HCT116 (cell line): ENCODE measurements at regions not wholly inside any gene's neighbourhood (a gene's known extent, or its start where the extent isn't known, plus 50 kb on each side); places are given as distances from the start of the nearest gene placed in this dataset.

Experiments used
- CEBPB ChIP-seq: IDR thresholded peaks from 2 replicates; pipeline ENCODE4 v1.6.1; 2012; ENCODE audit warnings: low read depth
- CTCF ChIP-seq, 3 experiments: fragments of 200-600 bp in 1 of 3; sonication (generic) in 1 of 3; IDR thresholded peaks in 2 of 3; conservative IDR thresholded peaks in 1 of 3; 2 replicates each; pipeline ENCODE4 v1.5.1; 2012 to 2017; ENCODE audit warnings: low read depth in 2 of 3, low read length in 2 of 3, antibody characterized with exemption in 1 of 3, borderline replicate concordance in 1 of 3, control low read depth in 1 of 3, mild to moderate bottlenecking in 1 of 3, mixed read lengths in 1 of 3, mixed run types in 1 of 3, moderate library complexity in 1 of 3; ENCODE audit not compliant: insufficient read depth in 1 of 3
- ELF1 ChIP-seq: IDR thresholded peaks from 2 replicates; pipeline ENCODE4 v1.6.1; 2012; ENCODE audit warnings: low read depth, borderline replicate concordance
- EZH2phosphoT487 ChIP-seq: fragments of 200-600 bp; IDR thresholded peaks from 2 replicates; pipeline ENCODE4 v1.6.1; 2018; ENCODE audit warnings: antibody characterized with exemption, borderline replicate concordance
- JUND ChIP-seq: IDR thresholded peaks from 2 replicates; pipeline ENCODE4 v1.6.1; 2012
- POLR2AphosphoS5 ChIP-seq: IDR thresholded peaks from 2 replicates; pipeline ENCODE4 v1.6.1; 2011; ENCODE audit warnings: mild to moderate bottlenecking, low read depth, low read length, moderate library complexity
- REST ChIP-seq: IDR thresholded peaks from 2 replicates; pipeline ENCODE4 v1.6.1; 2012; ENCODE audit warnings: low read depth
- SIN3A ChIP-seq: IDR thresholded peaks from 2 replicates; pipeline ENCODE4 v1.6.1; 2012; ENCODE audit warnings: low read depth
- TCF7L2 ChIP-seq: IDR thresholded peaks from 2 replicates; pipeline ENCODE4 v1.7.0; 2011; ENCODE audit warnings: borderline replicate concordance, inconsistent platforms; ENCODE audit not compliant: insufficient read depth, insufficient read length; ENCODE audit errors: extremely low read depth
- YY1 ChIP-seq: IDR thresholded peaks from 2 replicates; pipeline ENCODE4 v1.6.1; 2011; ENCODE audit warnings: low read length, low read depth, moderate library complexity, mild to moderate bottlenecking; ENCODE audit not compliant: insufficient replicate concordance; ENCODE audit errors: extremely low read depth
- TF ChIP-seq, protein P1 (sequence below): IDR thresholded peaks from 2 replicates; pipeline ENCODE4 v1.6.1; 2012
- TF ChIP-seq, protein P2 (sequence below): IDR thresholded peaks from 2 replicates; pipeline ENCODE4 v1.6.1; 2012

DNA sequence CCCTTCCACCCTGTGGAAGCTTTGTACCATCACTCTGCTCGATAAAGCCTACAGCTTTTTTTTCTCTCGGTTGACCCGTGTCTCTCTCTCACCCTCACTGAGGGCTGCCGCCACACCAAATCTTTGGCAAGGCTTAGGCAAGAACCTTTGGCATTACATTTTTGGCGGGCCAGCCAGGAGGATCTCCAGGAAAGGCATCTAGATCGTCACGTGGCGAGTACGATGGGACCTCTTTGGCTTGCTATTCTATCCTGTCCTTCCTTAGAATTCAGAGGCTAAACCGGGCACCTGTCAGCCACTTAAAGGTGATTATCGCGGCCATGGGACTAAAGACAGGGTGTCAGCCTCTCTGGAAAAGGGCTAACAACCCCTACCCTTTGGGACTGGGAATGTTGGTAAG lies 96.2 kb downstream of the UGT2B28 start:
- TF ChIP-seq CTCF (IDR thresholded peaks at IDR 0.05 in 2 of 3, conservative IDR thresholded peaks at IDR 0.05 in 1 of 3; ENCODE audit: borderline replicate concordance in 1 of 3, insufficient read depth in 1 of 3, low read depth in 2 of 3, low read length in 2 of 3): no peak
- TF ChIP-seq EZH2phosphoT487: no peak
- TF ChIP-seq JUND: no peak
- TF ChIP-seq, protein P1, sequence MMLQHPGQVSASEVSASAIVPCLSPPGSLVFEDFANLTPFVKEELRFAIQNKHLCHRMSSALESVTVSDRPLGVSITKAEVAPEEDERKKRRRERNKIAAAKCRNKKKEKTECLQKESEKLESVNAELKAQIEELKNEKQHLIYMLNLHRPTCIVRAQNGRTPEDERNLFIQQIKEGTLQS: no peak
- no peak for TF ChIP-seq TCF7L2
- no peak for TF ChIP-seq REST
- no peak for TF ChIP-seq SIN3A
- no peak for TF ChIP-seq YY1
- no peak for TF ChIP-seq POLR2AphosphoS5
- TF ChIP-seq, protein P2, sequence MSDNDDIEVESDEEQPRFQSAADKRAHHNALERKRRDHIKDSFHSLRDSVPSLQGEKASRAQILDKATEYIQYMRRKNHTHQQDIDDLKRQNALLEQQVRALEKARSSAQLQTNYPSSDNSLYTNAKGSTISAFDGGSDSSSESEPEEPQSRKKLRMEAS: no peak
- no peak for TF ChIP-seq ELF1
- TF ChIP-seq CEBPB: no peak
